HCT116 (cell line): ENCODE measurements at regions not wholly inside any gene's neighbourhood (a gene's known extent, or its start where the extent isn't known, plus 50 kb on each side); places are given as distances from the start of the nearest gene placed in this dataset.

ENCODE experiments used
- ATAC-seq: fragments of 200-7000 bp; cut with Tn5 transposase; 2 replicates; pipeline ENCODE4 v1.9.1; 2020; ENCODE audit warnings: mild to moderate bottlenecking, moderate library complexity
- BruUV-seq: library from RNA; stranded (reverse); fragments of 400-500 nt; replicated peaks from 2 replicates; lab custom pipeline; 2021; lab: Mats Ljungman, UMichigan
- CTCF ChIA-PET: fragments of 300-600 bp; sonication (Branson Sonifier 250); formaldehyde crosslinking; loops from one replicate; lab custom pipeline; 2021; ENCODE audit warnings: antibody characterized with exemption; lab: Charles Lee
- POLR2A ChIA-PET: fragments of 300-600, 350-600 bp; sonication (Branson Sonifier 250); formaldehyde crosslinking; loops from one replicate; lab custom pipeline; 2021; ENCODE audit warnings: antibody characterized with exemption; lab: Charles Lee
- RAD21 ChIA-PET, 2 experiments: fragments of 300-600 bp; sonication (Branson Sonifier 250); formaldehyde crosslinking; loops; one replicate each; lab custom pipeline; 2023; ENCODE audit warnings: low total read pairs in 2 of 2; ENCODE audit not compliant: uncharacterized antibody in 2 of 2, unreplicated experiment in 2 of 2, low non-redundant PET in 1 of 2; lab: Charles Lee
- DNase-seq: peaks from one replicate; pipeline ENCODE4 v3.0.0-alpha.2; 2010; ENCODE audit warnings: low read depth, low spot score
- H2AFZ ChIP-seq: fragments of 200-600 bp; shearing (Covaris generic), sonication (generic); 2 replicates; pipeline ENCODE4 v1.6.1; 2017; ENCODE audit warnings: low read depth, mixed run types, mixed read lengths, antibody characterized with exemption, low read length; ENCODE audit not compliant: poor library complexity, severe bottlenecking
- H3K27ac ChIP-seq: 2 replicates; pipeline ENCODE4 v1.5.1; 2012; ENCODE audit warnings: low read depth, low read length
- H3K27me3 ChIP-seq: fragments of 200-600 bp; sonication (generic); 2 replicates; pipeline ENCODE4 v1.6.1; 2016; ENCODE audit warnings: mixed run types, low read length, mixed read lengths; ENCODE audit not compliant: insufficient read depth
- H3K36me3 ChIP-seq, 2 experiments: fragments of 200-500 bp in 1 of 2; fragments of 200-600 bp in 1 of 2; sonication (Bioruptor generic) in 1 of 2; sonication (generic) in 1 of 2; 2 replicates each; pipeline versions ENCODE4 v1.5.1 to v1.6.1; 2014 to 2016; ENCODE audit warnings: low read length in 2 of 2, inconsistent platforms in 1 of 2, mixed read lengths in 1 of 2, mixed run types in 1 of 2; ENCODE audit not compliant: insufficient read depth in 2 of 2, control insufficient read depth in 1 of 2
- H3K4me1 ChIP-seq, 2 experiments: fragments of 200-600 bp in 1 of 2; sonication (generic) in 1 of 2; 2 replicates each; pipeline versions ENCODE4 v1.5.1 to v1.6.1; 2012 to 2017; ENCODE audit warnings: low read length in 2 of 2, inconsistent platforms in 1 of 2, mild to moderate bottlenecking in 1 of 2, mixed read lengths in 1 of 2, mixed run types in 1 of 2, moderate library complexity in 1 of 2; ENCODE audit not compliant: insufficient read depth in 2 of 2, control insufficient read depth in 1 of 2
- H3K4me2 ChIP-seq: fragments of 200-600 bp; sonication (generic); 2 replicates; pipeline ENCODE4 v1.6.1; 2017; ENCODE audit warnings: mixed run types, low read length, mixed read lengths
- H3K4me3 ChIP-seq, 2 experiments: fragments of 200-600 bp in 1 of 2; sonication (generic) in 1 of 2; replicated peaks in 1 of 2; 2 replicates each; pipeline ENCODE4 v1.5.1; 2011 to 2016; ENCODE audit warnings: low read length in 2 of 2, control low read depth in 1 of 2, low read depth in 1 of 2, mild to moderate bottlenecking in 1 of 2, mixed read lengths in 1 of 2, mixed run types in 1 of 2
- H3K79me2 ChIP-seq: fragments of 200-600 bp; sonication (generic); 2 replicates; pipeline ENCODE4 v1.6.1; 2017; ENCODE audit warnings: mild to moderate bottlenecking, mixed run types, low read length, moderate library complexity, mixed read lengths; ENCODE audit not compliant: insufficient read depth
- H3K9ac ChIP-seq: fragments of 200-600 bp; sonication (generic); 2 replicates; pipeline ENCODE4 v1.6.1; 2016; ENCODE audit warnings: low read length, mixed read lengths
- H3K9me2 ChIP-seq: fragments of 200-600 bp; sonication (generic), shearing (Covaris generic); 2 replicates; pipeline ENCODE4 v1.6.1; 2017; ENCODE audit warnings: mixed run types, mild to moderate bottlenecking, moderate library complexity; ENCODE audit not compliant: insufficient read depth
- H3K9me3 ChIP-seq, 2 experiments: fragments of 200-500 bp in 1 of 2; fragments of 200-600 bp in 1 of 2; sonication (Bioruptor generic) in 1 of 2; sonication (generic) in 1 of 2; 2 replicates each; pipeline ENCODE4 v1.6.1; 2014 to 2017; ENCODE audit warnings: low read length in 2 of 2, mixed read lengths in 2 of 2, inconsistent platforms in 1 of 2, low read depth in 1 of 2, mild to moderate bottlenecking in 1 of 2, mixed run types in 1 of 2, moderate library complexity in 1 of 2; ENCODE audit not compliant: control insufficient read depth in 1 of 2, insufficient read depth in 1 of 2
- H4K20me1 ChIP-seq: fragments of 200-600 bp; sonication (generic), shearing (Covaris generic); 2 replicates; pipeline ENCODE4 v1.6.1; 2017; ENCODE audit warnings: mixed run types, mild to moderate bottlenecking, moderate library complexity; ENCODE audit not compliant: insufficient read depth
- ATF3 ChIP-seq: IDR thresholded peaks from 2 replicates; pipeline ENCODE4 v1.6.1; 2012
- CBX3 ChIP-seq: IDR thresholded peaks from 2 replicates; pipeline ENCODE4 v1.6.1; 2012; ENCODE audit warnings: low read depth
- CEBPB ChIP-seq: IDR thresholded peaks from 2 replicates; pipeline ENCODE4 v1.6.1; 2012; ENCODE audit warnings: low read depth
- JUND ChIP-seq: IDR thresholded peaks from 2 replicates; pipeline ENCODE4 v1.6.1; 2012
- POLR2A ChIP-seq: IDR thresholded peaks from 2 replicates; pipeline ENCODE4 v1.7.0; 2011; ENCODE audit warnings: borderline replicate concordance; ENCODE audit not compliant: insufficient read depth, insufficient read length; ENCODE audit errors: extremely low read depth
- RAD21 ChIP-seq: IDR thresholded peaks from 2 replicates; pipeline ENCODE4 v1.6.1; 2012; ENCODE audit warnings: low read depth, mild to moderate bottlenecking
- SP1 ChIP-seq: IDR thresholded peaks from 2 replicates; pipeline ENCODE4 v1.6.1; 2012; ENCODE audit warnings: low read depth
- SRF ChIP-seq: IDR thresholded peaks from 2 replicates; pipeline ENCODE4 v1.6.1; 2012; ENCODE audit warnings: low read depth
- YY1 ChIP-seq: IDR thresholded peaks from 2 replicates; pipeline ENCODE4 v1.6.1; 2011; ENCODE audit warnings: low read length, low read depth, moderate library complexity, mild to moderate bottlenecking; ENCODE audit not compliant: insufficient replicate concordance; ENCODE audit errors: extremely low read depth
- ZFX ChIP-seq: fragments of 450-650 bp; IDR thresholded peaks from 2 replicates; pipeline ENCODE4 v1.6.1; 2017
- intact Hi-C: fragments of 100-400 bp; cut with micrococcal nuclease; formaldehyde crosslinking; loops from 2 replicates; pipeline ENCODE4 v1.10.0; 2022
- TF ChIP-seq, protein P1 (sequence below): IDR thresholded peaks from 2 replicates; pipeline ENCODE4 v1.6.1; 2011; ENCODE audit warnings: mild to moderate bottlenecking, low read length, moderate library complexity; ENCODE audit not compliant: insufficient replicate concordance; ENCODE audit errors: extremely low read depth
- TF ChIP-seq, protein P2 (sequence below), 3 experiments: fragments of 200-600 bp in 1 of 3; sonication (generic) in 1 of 3; IDR thresholded peaks in 2 of 3; conservative IDR thresholded peaks in 1 of 3; 2 replicates each; pipeline ENCODE4 v1.5.1; 2012 to 2017; ENCODE audit warnings: low read depth in 2 of 3, low read length in 2 of 3, antibody characterized with exemption in 1 of 3, borderline replicate concordance in 1 of 3, control low read depth in 1 of 3, mild to moderate bottlenecking in 1 of 3, mixed read lengths in 1 of 3, mixed run types in 1 of 3, moderate library complexity in 1 of 3; ENCODE audit not compliant: insufficient read depth in 1 of 3

DNA sequence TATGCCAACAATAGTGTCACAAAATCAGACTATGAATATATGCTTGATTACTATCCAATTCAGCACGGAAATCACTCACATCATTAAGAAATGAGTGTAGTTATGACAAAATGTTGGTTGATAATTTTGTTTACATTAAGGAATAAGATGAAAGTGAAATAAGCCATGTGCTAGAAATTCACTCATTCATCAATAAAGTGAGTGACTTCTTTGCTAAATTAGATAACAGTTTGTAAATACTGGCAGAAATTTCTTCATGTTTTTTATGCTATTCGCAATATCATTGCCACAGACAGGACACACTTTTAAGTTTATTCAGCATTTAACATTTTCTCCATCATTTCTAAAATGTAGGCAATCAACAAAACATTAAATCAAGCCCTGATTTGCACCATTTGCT lies 147.5 kb upstream of the FSCB start:
- Histone ChIP-seq H3K9me2 (no peaks in the 10 kb centered on the region), H2AFZ (no peak overlapping the region), H3K4me2 (no peak overlapping the region), H3K9ac (no peak overlapping the region), H3K27me3 (no peaks in the 10 kb centered on the region), H3K4me3 (no peak overlapping the region), H4K20me1 (no peaks in the 10 kb centered on the region), H3K36me3 (no peaks in the 10 kb centered on the region), H3K27ac (no peak overlapping the region), H3K4me1 (no peaks in the 10 kb centered on the region), H3K79me2 (no peaks in the 10 kb centered on the region), H3K9me3 (no peaks in the 10 kb centered on the region; a peak in 1 of 4 replicates)
- intact Hi-C loops, result loop anchor here (10.0 kb wide), 1 partner anchor 1150 kb away; no protein-coding TSS in a partner anchor
- DNase-seq (no peak), ATAC-seq (no peak)
- POLR2A ChIA-PET, result no interaction called here
- no peak for TF ChIP-seq JUND
- TF ChIP-seq, protein P1, sequence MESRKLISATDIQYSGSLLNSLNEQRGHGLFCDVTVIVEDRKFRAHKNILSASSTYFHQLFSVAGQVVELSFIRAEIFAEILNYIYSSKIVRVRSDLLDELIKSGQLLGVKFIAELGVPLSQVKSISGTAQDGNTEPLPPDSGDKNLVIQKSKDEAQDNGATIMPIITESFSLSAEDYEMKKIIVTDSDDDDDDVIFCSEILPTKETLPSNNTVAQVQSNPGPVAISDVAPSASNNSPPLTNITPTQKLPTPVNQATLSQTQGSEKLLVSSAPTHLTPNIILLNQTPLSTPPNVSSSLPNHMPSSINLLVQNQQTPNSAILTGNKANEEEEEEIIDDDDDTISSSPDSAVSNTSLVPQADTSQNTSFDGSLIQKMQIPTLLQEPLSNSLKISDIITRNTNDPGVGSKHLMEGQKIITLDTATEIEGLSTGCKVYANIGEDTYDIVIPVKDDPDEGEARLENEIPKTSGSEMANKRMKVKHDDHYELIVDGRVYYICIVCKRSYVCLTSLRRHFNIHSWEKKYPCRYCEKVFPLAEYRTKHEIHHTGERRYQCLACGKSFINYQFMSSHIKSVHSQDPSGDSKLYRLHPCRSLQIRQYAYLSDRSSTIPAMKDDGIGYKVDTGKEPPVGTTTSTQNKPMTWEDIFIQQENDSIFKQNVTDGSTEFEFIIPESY, result no peak
- TF ChIP-seq SRF, result no peak
- BruUV-seq, result no TSS peak
- CTCF ChIA-PET, result no interaction called here
- RAD21 ChIA-PET, result no interaction called here

GRCh38 chr14:44653641-44654040 lies 146.6 kb upstream of the FSCB start:
- Histone ChIP-seq H3K9me3 (no peaks in the 10 kb centered on the region; a peak in 1 of 4 replicates), H3K79me2 (no peaks in the 10 kb centered on the region), H3K4me1 (no peaks in the 10 kb centered on the region), H4K20me1 (no peaks in the 10 kb centered on the region), H2AFZ (no peak overlapping the region), H3K9ac (no peak overlapping the region), H3K27ac (no peak overlapping the region), H3K36me3 (no peaks in the 10 kb centered on the region), H3K4me2 (no peak overlapping the region), H3K27me3 (no peaks in the 10 kb centered on the region), H3K9me2 (no peaks in the 10 kb centered on the region), H3K4me3 (no peak overlapping the region)
- RAD21 ChIA-PET, result no interaction called here
- CTCF ChIA-PET, result no interaction called here
- intact Hi-C loops, result loop anchor here (10.0 kb wide), 1 partner anchor 1149 kb away; no protein-coding TSS in a partner anchor
- no TSS peak for BruUV-seq
- ATAC-seq, result no peak
- POLR2A ChIA-PET, result no interaction called here
- DNase-seq, result no peak
- no peak for TF ChIP-seq RAD21
- no peak for TF ChIP-seq SP1
- TF ChIP-seq, protein P2, sequence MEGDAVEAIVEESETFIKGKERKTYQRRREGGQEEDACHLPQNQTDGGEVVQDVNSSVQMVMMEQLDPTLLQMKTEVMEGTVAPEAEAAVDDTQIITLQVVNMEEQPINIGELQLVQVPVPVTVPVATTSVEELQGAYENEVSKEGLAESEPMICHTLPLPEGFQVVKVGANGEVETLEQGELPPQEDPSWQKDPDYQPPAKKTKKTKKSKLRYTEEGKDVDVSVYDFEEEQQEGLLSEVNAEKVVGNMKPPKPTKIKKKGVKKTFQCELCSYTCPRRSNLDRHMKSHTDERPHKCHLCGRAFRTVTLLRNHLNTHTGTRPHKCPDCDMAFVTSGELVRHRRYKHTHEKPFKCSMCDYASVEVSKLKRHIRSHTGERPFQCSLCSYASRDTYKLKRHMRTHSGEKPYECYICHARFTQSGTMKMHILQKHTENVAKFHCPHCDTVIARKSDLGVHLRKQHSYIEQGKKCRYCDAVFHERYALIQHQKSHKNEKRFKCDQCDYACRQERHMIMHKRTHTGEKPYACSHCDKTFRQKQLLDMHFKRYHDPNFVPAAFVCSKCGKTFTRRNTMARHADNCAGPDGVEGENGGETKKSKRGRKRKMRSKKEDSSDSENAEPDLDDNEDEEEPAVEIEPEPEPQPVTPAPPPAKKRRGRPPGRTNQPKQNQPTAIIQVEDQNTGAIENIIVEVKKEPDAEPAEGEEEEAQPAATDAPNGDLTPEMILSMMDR (IDR thresholded peaks at IDR 0.05 in 2 of 3, conservative IDR thresholded peaks at IDR 0.05 in 1 of 3; ENCODE audit: borderline replicate concordance in 1 of 3, insufficient read depth in 1 of 3, low read depth in 2 of 3, low read length in 2 of 3), result no peak
- no peak for TF ChIP-seq POLR2A
- TF ChIP-seq CBX3, result no peak
- TF ChIP-seq YY1, result no peak
- no peak for TF ChIP-seq CEBPB
- TF ChIP-seq ZFX, result no peak
- no peak for TF ChIP-seq ATF3
